B cell (primary cell): ENCODE measurements at regions not wholly inside any gene's neighbourhood (a gene's known extent, or its start where the extent isn't known, plus 50 kb on each side); places are given as distances from the start of the nearest gene placed in this dataset.

Source experiments
- ATAC-seq: fragments of 200-7000 bp; cut with Tn5 transposase; one replicate; pipeline ENCODE4 v1.10.0; 2021; ENCODE audit warnings: low read depth, mild to moderate bottlenecking, moderate number of reproducible peaks, moderate library complexity
- CTCF ChIA-PET: fragments of 350-600 bp; sonication (Branson Sonifier 250); formaldehyde crosslinking; loops from one replicate; lab custom pipeline; 2021; ENCODE audit warnings: antibody characterized with exemption, inconsistent platforms; lab: Charles Lee
- POLR2A ChIA-PET: fragments of 350-600 bp; sonication (Branson Sonifier 250); formaldehyde crosslinking; loops from one replicate; lab custom pipeline; 2021; ENCODE audit warnings: antibody characterized with exemption; lab: Charles Lee
- DNase-seq: peaks from one replicate; pipeline ENCODE4 v3.0.0; 2013
- H2AFZ ChIP-seq: 2 replicates; pipeline ENCODE4 v1.6.1; 2012; ENCODE audit warnings: mild to moderate bottlenecking, low read depth, low read length; ENCODE audit not compliant: insufficient read depth, poor library complexity, severe bottlenecking
- H3K27ac ChIP-seq, 2 donors: 1 replicate in 1 of 2; 2 replicates in 1 of 2; pipeline ENCODE4 v1.5.1; 2012 to 2013; ENCODE audit warnings: low read length in 2 of 2, mild to moderate bottlenecking in 2 of 2, moderate library complexity in 1 of 2
- H3K27me3 ChIP-seq, 4 experiments: fragments of 200-600 bp in 1 of 4; sonication (generic) in 1 of 4; replicated peaks in 1 of 4; 1 replicate in 2 of 4; 2 replicates in 2 of 4; pipeline versions ENCODE4 v1.6.1 to v1.7.0; 2013 to 2016; ENCODE audit warnings: low read length in 3 of 4, mild to moderate bottlenecking in 2 of 4, mixed read lengths in 1 of 4, moderate library complexity in 1 of 4; ENCODE audit not compliant: insufficient read depth in 4 of 4, control insufficient read depth in 3 of 4; ENCODE audit errors: control extremely low read depth in 1 of 4
- H3K36me3 ChIP-seq, 2 experiments: replicated peaks in 1 of 2; 1 replicate in 1 of 2; 2 replicates in 1 of 2; pipeline versions ENCODE4 v1.6.1 to v1.7.1; 2013; ENCODE audit warnings: low read length in 1 of 2; ENCODE audit not compliant: insufficient read depth in 2 of 2, control insufficient read depth in 1 of 2; ENCODE audit errors: control extremely low read depth in 1 of 2, extremely low read depth in 1 of 2
- H3K4me1 ChIP-seq, 2 donors: fragments of 200-600 bp in 1 of 2; sonication (generic) in 1 of 2; 1 replicate in 1 of 2; 2 replicates in 1 of 2; pipeline versions ENCODE4 v1.5.1 to v1.6.1; 2013 to 2017; ENCODE audit warnings: low read length in 2 of 2; ENCODE audit not compliant: control insufficient read depth in 2 of 2, insufficient read depth in 2 of 2
- H3K4me2 ChIP-seq: replicated peaks from 2 replicates; pipeline ENCODE3; 2012; ENCODE audit warnings: mild to moderate bottlenecking, low read depth, low read length; ENCODE audit not compliant: poor library complexity, severe bottlenecking
- H3K4me3 ChIP-seq, 5 experiments: fragments of 200-600 bp in 1 of 5; sonication (generic) in 1 of 5; 1 replicate in 3 of 5; 2 replicates in 2 of 5; pipeline versions ENCODE4 v1.5.1 to v1.7.0; 2011 to 2016; ENCODE audit warnings: low read length in 4 of 5, mild to moderate bottlenecking in 4 of 5, low read depth in 2 of 5, control low read depth in 1 of 5, moderate library complexity in 1 of 5; ENCODE audit not compliant: insufficient read depth in 1 of 5; ENCODE audit errors: control extremely low read depth in 1 of 5, extremely low read depth in 1 of 5
- H3K79me2 ChIP-seq: fragments of 200-600 bp; sonication (generic); one replicate; pipeline ENCODE4 v1.6.0; 2016; ENCODE audit warnings: low read length; ENCODE audit not compliant: control insufficient read depth, insufficient read depth
- H3K9ac ChIP-seq: fragments of 200-600 bp; sonication (generic); 2 replicates; pipeline ENCODE4 v1.6.1; 2017; ENCODE audit warnings: mild to moderate bottlenecking, low read length, moderate library complexity
- H3K9me3 ChIP-seq, 3 donors: one replicate each; pipeline versions ENCODE4 v1.6.1 to v1.7.1; 2013; ENCODE audit warnings: low read length in 2 of 3; ENCODE audit not compliant: control insufficient read depth in 2 of 3, insufficient read depth in 1 of 3; ENCODE audit errors: control extremely low read depth in 1 of 3
- H4K20me1 ChIP-seq: 2 replicates; pipeline ENCODE4 v1.6.0; 2012; ENCODE audit warnings: mild to moderate bottlenecking, low read length; ENCODE audit not compliant: insufficient read depth, control insufficient read depth, poor library complexity, severe bottlenecking
- H3K27ac Mint-ChIP-seq: one replicate; pipeline ENCODE4 v1.8.0; 2021; ENCODE audit warnings: mixed read lengths
- H3K27me3 Mint-ChIP-seq: one replicate; pipeline ENCODE4 v1.8.0; 2021; ENCODE audit warnings: mixed read lengths
- H3K4me1 Mint-ChIP-seq: one replicate; pipeline ENCODE4 v1.8.0; 2021; ENCODE audit warnings: mixed read lengths
- H3K4me3 Mint-ChIP-seq: one replicate; pipeline ENCODE4 v1.8.0; 2021; ENCODE audit warnings: mixed read lengths
- H3K9me3 Mint-ChIP-seq: one replicate; pipeline ENCODE4 v1.8.0; 2022; ENCODE audit warnings: mixed read lengths; ENCODE audit not compliant: insufficient read depth
- EZH2 ChIP-seq: IDR thresholded peaks from 2 replicates; pipeline ENCODE4 v1.6.1; 2012; ENCODE audit warnings: borderline replicate concordance, low read depth, mild to moderate bottlenecking, moderate library complexity, low read length; ENCODE audit not compliant: insufficient read depth, poor library complexity, severe bottlenecking
- WGBS: methylation state at CpG from one replicate; pipeline ENCODE4 v1.1.5; 2013; ENCODE audit warnings: missing lambda C conversion rate; ENCODE audit not compliant: insufficient coverage; 5-methylcytosine and 5-hydroxymethylcytosine counted together
- intact Hi-C: fragments of 100-400 bp; cut with micrococcal nuclease; formaldehyde crosslinking; loops from one replicate; pipeline ENCODE4 v1.10.0; 2022
- TF ChIP-seq, protein P1 (sequence below): fragments of 200-600 bp; IDR thresholded peaks from one replicate; pipeline ENCODE4 v1.8.0; 2022; ENCODE audit warnings: antibody characterized with exemption, mild to moderate bottlenecking

DNA sequence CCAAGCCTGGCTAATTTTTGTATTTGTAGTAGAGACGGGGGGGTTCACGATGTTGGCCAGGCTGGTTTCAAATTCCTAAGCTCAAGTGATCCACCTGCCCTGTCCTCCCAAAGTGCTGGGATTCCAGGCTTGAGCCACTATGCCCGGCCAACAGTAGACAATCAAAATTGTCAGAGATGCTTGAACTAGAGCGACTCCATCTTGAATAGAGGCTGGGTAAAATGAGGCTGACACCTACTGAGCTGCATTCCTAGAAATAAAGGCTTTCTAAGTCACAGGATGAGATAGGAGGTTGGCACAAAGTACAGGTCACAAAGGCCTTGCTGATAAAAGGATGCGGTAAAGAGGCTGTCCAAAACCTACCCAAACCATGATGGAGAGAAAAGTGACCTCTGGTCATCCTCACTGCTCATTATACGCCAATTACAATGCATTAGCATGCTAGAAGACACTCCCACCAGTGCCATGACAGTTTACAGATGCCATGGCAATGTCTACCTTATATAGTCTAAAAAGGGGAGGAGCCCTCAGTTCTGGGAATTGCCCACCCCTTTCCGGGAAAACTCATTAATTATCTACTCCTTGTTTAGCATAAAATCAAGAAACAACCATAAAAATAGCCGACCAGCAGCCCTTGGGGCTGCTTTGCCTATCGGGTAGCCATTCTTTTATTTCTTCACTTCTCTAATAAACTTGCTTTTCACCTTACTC is 134.5 kb downstream of the BAMBI start:
- H3K27ac Mint-ChIP-seq: no peak overlapping the region
- H3K4me3 ChIP-seq: no peak overlapping the region
- H3K9me3 ChIP-seq: no peaks in the 10 kb centered on the region
- H3K36me3 ChIP-seq: no peaks in the 10 kb centered on the region
- no peaks in the 10 kb centered on the region for H3K4me1 ChIP-seq
- CTCF ChIA-PET: no interaction called here
- peaks cover 20% of the 10 kb centered on the region for H3K27me3 Mint-ChIP-seq
- DNase-seq (no peak), ATAC-seq (no peak)
- intact Hi-C loops: no loop called here
- H3K4me1 Mint-ChIP-seq: no peaks in the 10 kb centered on the region
- TF ChIP-seq EZH2: no peak
- H3K4me3 Mint-ChIP-seq: no peak overlapping the region
- H3K4me2 ChIP-seq: no peak overlapping the region
- no peaks in the 10 kb centered on the region for H4K20me1 ChIP-seq
- no peak overlapping the region for H3K27ac ChIP-seq
- no peak overlapping the region for H3K9ac ChIP-seq
- WGBS: 90% methylated on average over 8 of the region's 9 CpGs
- no peaks in the 10 kb centered on the region for H3K79me2 ChIP-seq
- no peaks in the 10 kb centered on the region for H3K9me3 Mint-ChIP-seq
- POLR2A ChIA-PET: no interaction called here
- H3K27me3 ChIP-seq: peaks cover 0 to 6% (median 3%) of the 10 kb centered on the region in 4 experiments
- H2AFZ ChIP-seq: no peak overlapping the region

DNA sequence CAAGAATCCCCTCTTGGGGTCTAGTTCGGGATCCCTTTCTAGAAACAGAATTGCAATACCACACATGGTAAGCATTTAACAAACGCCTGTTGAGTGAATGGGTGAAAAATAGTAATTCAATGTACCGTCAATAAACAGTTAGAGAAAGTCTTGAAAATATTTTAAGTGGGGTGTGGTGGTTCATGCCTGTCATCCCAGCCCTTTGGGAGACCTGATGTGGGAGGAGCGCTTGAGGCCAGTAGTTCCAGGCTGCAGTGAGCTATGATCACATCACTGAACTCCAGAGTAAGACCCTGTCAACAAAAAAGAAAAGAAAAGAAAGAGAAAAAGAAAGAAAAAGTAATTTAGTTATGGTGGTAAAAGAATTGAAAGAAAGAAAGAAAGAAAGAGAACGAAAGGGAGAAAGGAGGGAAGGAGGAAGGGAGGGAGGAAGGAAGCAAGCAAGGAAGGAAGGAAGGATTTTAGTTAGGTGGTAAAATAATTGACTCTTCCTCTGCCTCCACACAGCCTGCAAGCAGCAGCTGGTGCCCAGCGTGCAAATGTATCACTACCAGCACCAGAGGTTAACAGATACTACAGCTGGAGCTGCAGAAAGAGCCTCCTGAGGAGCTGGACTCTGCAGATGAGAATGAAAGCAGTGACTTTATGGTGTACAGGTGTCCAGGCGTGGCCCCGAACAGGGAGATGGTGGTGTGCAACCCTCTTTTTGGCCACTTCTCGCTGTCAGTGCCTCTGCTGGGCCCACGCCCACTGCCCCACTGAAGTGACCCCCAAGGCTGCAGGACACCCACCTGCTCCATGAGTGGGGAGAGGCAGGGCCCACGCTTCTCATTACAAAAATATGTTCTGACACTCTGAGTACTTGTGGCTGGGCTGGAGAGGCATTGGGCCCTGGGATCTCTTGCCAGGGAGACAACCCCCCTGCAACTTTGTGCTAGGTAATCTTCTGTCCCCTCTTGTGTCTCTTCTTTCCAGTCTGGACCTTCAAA is 135.4 kb downstream of the BAMBI start:
- no peaks in the 10 kb centered on the region for H3K36me3 ChIP-seq
- H3K9me3 ChIP-seq: no peaks in the 10 kb centered on the region
- H3K27ac Mint-ChIP-seq: no peak overlapping the region
- H3K27ac ChIP-seq: no peak overlapping the region
- H3K9ac ChIP-seq: no peak overlapping the region
- H3K27me3 ChIP-seq: peaks cover 0 to 6% (median 2%) of the 10 kb centered on the region in 4 experiments
- no peak overlapping the region for H2AFZ ChIP-seq
- H3K9me3 Mint-ChIP-seq: no peaks in the 10 kb centered on the region
- no peaks in the 10 kb centered on the region for H3K4me1 ChIP-seq
- H3K4me2 ChIP-seq: no peak overlapping the region
- ChIA-PET CTCF (no interaction called here), POLR2A (no interaction called here)
- DNase-seq: no peak
- no peaks in the 10 kb centered on the region for H3K79me2 ChIP-seq
- no peaks in the 10 kb centered on the region for H3K4me1 Mint-ChIP-seq
- TF ChIP-seq EZH2: no peak
- TF ChIP-seq, protein P1, sequence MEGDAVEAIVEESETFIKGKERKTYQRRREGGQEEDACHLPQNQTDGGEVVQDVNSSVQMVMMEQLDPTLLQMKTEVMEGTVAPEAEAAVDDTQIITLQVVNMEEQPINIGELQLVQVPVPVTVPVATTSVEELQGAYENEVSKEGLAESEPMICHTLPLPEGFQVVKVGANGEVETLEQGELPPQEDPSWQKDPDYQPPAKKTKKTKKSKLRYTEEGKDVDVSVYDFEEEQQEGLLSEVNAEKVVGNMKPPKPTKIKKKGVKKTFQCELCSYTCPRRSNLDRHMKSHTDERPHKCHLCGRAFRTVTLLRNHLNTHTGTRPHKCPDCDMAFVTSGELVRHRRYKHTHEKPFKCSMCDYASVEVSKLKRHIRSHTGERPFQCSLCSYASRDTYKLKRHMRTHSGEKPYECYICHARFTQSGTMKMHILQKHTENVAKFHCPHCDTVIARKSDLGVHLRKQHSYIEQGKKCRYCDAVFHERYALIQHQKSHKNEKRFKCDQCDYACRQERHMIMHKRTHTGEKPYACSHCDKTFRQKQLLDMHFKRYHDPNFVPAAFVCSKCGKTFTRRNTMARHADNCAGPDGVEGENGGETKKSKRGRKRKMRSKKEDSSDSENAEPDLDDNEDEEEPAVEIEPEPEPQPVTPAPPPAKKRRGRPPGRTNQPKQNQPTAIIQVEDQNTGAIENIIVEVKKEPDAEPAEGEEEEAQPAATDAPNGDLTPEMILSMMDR: no peak
- WGBS: 80% methylated on average over 5 of the region's 11 CpGs
- intact Hi-C loops: no loop called here
- H4K20me1 ChIP-seq: no peaks in the 10 kb centered on the region
- H3K27me3 Mint-ChIP-seq: peaks cover 11% of the 10 kb centered on the region
- H3K4me3 Mint-ChIP-seq: no peak overlapping the region
- ATAC-seq: no peak
- no peak overlapping the region for H3K4me3 ChIP-seq
